Skeletal muscle cell (primary cell): ENCODE measurements at regions not wholly inside any gene's neighbourhood (a gene's known extent, or its start where the extent isn't known, plus 50 kb on each side); places are given as distances from the start of the nearest gene placed in this dataset.
A peak's percentile ranks its signal among the peaks of the same experiment; 100 is the strongest.

Experiments used
- DNase-seq: peaks from one replicate; pipeline ENCODE4 v3.0.0-alpha.2; 2010; ENCODE audit warnings: low read depth
- H3K4me3 ChIP-seq: 2 replicates; pipeline ENCODE4 v1.5.1; 2011; ENCODE audit warnings: low read depth, mild to moderate bottlenecking, control low read depth, low read length, moderate library complexity

DNA sequence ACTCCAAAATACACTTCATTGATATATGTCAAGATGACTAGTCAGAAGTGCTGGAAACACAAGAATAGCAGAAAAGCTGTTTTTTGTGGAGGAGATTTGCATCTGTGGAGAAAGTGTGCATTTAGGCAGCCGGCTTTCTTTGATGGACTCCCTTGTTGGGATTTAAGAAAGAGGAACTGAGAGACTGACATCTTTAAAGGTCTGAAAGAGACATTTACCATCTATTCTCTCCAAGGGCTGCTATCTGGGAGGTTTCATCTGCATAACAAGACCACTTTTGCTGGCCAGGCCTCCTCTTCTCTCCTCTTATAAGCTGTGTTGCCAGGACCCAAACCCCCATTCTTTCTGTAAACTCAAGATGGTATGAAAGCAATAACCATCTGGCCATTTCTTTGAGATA lies 1065.0 kb downstream of the NLGN4X start:
- DNase-seq, result no peak
- no peak overlapping the region for H3K4me3 ChIP-seq

DNA sequence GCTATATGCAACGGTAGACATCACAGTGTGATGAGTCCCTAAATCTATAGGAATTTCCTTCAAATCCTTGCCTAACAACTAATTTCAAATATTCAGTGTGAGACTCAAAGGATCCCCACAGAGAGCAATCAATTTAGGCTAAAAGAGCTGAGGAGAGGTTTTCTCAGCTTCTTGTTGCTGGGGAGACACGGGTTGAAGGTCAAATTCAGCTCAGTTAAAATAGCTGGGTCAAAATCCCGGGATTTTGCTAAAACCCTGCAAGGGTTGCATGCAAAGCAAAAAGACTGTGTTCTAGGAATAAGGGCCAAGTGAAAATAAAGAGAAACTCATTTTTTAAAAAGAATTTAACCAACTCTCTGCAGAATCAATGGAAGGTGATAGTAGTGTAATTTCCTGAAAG lies 1073.4 kb downstream of the NLGN4X start:
- no peak for DNase-seq
- H3K4me3 ChIP-seq, result no peak overlapping the region

DNA sequence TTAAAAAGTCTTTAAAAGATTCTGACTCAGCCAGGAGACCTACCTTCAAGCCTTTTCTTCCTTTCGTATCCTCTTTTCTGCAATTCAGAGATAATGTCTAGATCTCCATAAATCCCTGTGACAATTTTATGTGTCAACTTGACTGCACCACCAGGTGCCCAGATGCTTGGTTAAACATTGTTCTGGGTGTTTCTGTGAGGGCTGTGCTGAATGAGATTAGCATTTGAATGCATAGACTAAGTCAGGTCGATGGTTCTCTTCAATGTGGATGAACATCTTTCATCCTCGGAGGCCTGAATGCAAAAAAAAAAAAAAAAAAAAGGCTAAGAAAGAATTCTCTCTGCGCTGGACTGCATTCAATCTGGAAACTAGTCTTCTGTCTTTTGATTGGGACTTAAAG lies 1082.7 kb downstream of the NLGN4X start:
- no peak for DNase-seq
- no peak overlapping the region for H3K4me3 ChIP-seq

DNA sequence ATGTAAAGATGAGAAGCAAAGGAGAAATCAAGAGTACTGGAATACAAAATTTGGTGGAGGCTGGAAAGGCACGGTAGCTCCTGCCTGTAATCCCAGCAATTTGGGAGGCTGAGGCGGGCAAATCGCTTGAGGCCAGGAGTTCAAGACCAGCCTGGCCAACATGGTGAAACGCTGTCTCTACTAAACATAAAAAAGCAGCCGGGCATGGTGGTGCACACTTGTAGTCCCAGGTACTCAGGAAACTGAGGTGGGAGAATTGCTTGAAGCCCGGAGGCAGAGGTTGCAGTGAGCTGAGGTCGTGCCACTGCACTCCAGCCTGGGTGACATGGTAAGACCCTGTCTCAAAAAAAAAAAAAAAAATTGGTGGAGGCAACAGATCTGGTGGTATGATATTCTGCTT lies 1086.0 kb downstream of the NLGN4X start:
- no peak overlapping the region for H3K4me3 ChIP-seq

DNA sequence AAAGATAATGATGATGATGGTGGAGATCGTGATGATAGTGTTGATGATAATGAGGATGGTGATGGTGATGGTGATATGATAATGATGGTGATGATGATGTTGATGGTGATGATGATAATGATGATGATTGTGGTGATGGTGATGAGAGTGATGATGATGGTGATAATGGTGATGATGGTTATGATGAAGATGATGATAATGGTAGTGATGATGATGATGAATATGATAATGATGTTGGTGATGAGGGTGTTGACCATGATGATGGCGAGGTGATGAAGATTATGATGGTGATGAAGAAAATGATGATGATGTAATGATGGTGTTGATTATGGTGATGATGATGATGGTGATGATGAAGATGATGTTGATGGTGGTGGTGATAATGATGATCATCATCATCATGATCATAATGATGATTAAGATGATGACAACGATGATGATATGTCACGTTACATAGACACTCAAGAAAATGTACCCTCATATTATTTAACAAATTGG lies 1106.4 kb downstream of the NLGN4X start:
- no peak overlapping the region for H3K4me3 ChIP-seq

More for the DNA sequence above, 1086.0 kb downstream of the NLGN4X start:
- no peak for DNase-seq

DNA sequence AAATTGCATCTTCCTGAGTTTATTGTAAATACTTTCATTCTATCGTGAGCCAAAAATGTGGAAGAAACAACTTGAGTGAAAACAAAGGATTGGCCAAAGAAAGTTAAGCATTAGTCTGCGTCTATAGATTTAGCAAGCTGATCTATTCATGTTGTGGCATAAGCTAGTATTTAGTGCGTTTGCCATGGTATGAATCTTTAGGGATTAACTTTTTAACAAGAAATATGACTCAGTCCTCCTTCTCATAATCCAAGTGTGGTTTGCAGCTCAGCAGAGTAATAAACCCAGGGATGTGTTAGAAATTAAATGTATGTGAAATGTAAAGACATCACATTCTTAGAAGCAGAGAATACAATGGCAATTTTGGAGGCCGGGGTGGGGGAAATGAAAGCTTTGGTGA lies 1110.9 kb downstream of the NLGN4X start:
- H3K4me3 ChIP-seq, result no peak overlapping the region
- no peak for DNase-seq

More for the DNA sequence above, 1106.4 kb downstream of the NLGN4X start:
- DNase-seq, result no peak

DNA sequence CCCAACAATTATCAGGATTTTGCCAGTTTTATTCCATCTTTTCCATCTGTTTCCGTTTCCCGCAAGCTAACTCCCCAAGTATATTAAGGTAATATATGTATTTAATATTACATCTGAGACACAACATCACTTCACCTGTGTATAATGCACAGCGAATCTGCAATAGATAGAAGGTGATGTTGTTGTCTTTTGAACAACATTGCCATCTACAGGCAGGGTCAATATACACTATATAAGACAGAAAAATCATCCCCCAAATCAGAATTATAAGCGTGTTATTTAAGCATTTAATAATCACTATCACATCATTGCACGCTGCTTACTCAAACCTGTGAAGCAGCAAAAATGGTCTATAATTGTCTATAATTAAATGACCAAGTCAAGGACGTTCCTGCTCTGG lies 1115.5 kb downstream of the NLGN4X start:
- no peak overlapping the region for H3K4me3 ChIP-seq
- no peak for DNase-seq

DNA sequence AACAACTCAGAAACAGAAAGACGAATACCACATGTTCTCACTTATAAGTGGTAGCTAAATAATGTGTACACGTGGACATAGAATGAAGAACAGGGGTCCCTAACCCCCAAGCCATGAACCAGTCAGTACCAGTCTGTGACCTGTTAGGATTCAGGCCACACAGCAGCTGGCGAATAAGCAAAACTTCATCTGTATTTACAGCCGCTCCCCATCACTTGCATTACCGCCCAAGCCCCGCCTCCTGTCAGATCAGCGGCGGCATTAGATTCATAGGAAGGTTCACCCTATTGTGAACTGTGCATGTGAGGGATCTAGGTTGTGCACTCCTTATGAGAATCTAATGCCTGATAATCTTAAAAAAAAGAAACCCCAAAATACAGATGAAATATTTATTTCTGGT lies 1128.7 kb downstream of the NLGN4X start:
- no peak for DNase-seq
- no peak overlapping the region for H3K4me3 ChIP-seq

DNA sequence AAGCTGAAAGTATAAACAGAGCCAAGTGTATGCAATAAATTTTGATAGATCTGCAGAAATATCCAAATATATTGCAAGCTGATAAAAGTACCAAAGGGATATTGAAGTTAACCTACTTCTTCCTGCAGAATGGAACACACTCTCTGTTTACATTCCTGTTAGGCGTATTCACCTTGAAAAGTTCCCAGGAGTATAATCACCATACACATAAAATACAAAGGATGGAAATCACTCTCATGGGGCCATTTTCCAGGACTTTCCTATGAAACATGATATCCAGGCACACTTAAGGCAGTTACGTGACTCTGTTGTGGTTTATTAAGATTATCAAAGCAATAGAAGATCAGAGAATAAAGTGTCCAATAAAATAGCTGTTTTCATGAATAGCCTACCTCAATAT lies 1142.3 kb downstream of the NLGN4X start:
- no peak overlapping the region for H3K4me3 ChIP-seq
- no peak for DNase-seq

DNA sequence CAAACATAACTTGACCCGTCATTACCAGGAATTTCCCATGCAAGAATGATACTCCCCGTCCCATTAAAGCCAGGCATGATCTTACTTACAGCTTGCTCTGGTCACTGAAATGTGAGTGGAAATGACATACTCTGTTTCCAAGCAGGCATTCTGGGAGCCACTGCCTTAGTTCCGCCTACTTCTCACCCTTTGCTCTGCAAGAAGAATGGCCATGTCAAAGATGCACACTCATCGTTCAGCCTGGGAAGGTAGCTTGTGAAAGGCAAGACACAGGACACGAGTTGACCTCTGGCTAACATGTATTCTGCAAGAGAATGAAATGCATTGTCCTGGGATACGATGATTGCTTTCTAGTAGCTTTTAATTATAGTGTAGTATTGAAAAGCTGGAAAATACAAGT lies 1144.4 kb downstream of the NLGN4X start:
- no peak for DNase-seq
- H3K4me3 ChIP-seq, result no peak overlapping the region

DNA sequence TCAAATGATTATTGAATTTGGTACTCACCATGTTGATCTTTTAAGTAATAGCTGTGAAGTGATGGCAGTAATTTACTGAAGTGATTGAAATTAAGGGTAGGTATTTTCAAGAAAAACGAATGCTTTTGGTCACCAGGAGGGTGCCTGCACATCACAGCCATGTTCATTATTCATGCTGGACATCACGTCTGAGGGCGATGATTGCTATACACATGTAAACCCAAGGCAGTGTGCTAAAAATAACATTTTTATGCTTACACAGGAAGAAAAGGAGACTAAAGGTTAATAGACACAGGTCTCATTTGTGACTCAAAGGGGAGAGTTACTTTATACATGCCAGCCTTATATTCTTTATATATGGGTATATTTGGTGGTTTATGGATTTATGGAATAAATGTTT lies 1146.0 kb downstream of the NLGN4X start:
- H3K4me3 ChIP-seq, result no peak overlapping the region
- no peak for DNase-seq

DNA sequence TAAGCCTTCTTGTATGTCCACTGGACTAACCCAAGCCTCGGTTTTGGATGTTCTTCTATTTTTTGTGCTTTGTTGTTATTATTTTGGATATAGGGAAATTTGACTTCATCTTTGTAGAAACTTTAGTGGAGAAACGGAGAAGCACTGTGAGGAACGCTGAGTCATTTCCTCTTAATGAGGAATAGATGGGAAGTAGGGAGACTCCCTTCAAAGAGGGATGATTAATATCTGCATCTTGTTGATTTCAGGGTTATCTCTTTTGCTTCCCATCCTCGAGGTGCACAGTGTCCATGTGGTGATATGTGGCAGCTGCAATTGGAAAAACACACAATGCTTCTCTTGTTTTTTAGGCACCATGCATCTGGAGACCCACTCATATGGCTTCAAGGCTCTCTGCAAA lies 1147.9 kb downstream of the NLGN4X start:
- no peak overlapping the region for H3K4me3 ChIP-seq
- DNase-seq, result no peak

DNA sequence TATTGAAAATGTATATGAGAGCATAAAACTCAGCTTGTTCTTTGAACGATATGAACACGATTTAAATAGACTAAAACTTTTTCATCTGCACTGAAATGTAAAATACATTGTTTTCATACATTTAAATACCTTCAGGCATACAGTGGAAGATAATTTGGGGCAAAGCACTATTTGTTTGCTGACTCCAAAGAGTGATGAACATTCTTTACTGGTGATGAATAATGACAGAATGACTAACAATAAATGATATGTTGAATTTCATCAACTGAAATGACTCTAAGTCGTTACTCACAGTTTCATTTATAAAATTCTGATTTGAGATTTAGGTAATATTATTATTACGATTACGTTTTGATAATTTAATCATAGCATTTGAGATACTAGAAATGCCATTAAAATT lies 1160.1 kb downstream of the NLGN4X start:
- no peak overlapping the region for H3K4me3 ChIP-seq
- DNase-seq, result no peak

DNA sequence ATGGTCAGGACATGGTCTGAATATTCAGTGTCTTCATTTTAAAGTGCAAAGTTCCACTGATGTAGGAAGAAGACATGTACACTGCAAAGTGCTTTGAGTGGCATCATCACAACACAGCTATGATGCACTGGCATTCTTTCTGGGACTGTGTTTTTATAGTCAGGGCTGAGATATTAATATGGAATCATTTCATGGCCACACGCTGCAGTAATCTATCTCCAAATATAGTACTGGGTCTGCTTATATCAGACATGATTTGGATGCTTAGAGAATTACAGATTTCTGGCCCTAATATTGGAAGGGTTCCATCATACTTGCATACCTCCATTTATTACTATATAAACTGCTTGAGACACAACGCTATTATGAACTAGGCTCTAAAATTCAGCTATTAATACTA lies 1170.9 kb downstream of the NLGN4X start:
- DNase-seq, result no peak
- H3K4me3 ChIP-seq, result no peak overlapping the region

DNA sequence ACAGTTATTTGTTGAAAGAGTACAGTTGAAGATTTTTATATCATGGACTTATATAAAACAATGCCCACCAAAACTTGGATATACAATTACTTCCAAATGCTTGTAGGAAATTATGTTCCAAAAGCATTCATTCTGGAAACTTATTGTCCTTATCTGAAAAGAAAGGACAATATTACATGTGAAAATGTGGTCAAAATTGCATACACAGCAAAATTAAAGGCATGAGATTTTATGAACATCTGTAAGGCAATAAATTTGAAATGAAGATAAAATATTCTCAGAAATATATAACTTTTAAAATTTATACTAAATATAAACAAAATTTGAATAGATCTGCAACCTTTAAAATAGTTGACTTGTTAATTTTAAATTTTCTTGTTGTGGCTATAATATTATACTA lies 1173.8 kb downstream of the NLGN4X start:
- no peak overlapping the region for H3K4me3 ChIP-seq
- no peak for DNase-seq

DNA sequence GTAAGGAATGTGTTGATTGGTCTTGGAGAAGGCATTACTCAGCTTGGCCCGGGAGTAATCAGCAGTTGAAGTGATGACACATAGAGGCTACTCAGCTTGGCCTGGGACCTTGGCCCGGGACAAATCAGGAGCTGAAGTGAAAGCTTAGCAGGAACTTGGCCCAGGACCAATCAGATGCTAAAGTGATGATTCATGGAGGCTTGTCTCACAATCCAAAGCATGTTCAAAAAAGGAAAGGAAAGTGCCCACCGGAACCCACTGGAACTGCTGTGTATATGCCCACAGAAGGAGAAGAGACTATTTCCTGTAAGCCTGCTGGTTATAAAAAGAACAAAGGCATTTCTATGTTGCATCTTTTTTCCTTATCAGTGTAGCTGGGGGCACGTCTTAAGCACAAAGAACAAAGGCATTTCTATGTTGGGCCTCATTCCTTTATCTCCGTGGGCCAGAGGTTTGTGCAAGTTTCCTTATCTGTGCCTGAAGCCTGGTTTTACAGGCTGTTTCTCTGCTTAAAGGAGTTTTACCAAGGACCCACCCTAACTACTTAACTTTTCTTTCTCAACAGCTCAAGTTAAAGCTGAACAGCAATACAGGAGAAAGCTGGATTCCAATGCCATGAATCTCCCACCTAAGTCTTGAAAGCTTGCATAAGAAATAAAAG lies 1176.7 kb downstream of the NLGN4X start:
- H3K4me3 ChIP-seq, result no peak overlapping the region
- peak; percentile 65 for DNase-seq

DNA sequence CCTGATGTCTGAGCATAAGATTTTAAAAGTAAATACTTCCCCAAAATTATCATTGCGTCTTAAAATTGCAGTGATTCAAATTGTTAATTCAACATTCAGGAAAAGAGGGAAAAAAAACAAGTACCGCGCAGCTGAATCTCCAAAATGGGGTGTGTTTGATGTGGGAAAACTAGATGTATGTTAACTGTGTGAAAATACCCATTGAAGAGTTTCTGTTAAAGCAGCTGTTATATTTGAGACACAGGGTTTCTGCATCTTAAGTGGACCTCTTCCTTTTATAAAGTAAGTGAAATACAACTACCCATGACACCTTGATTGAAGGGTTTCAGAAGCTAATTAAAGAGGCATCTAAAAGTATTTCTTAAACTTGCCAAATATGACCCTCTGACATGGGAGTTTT lies 1186.1 kb downstream of the NLGN4X start:
- no peak for DNase-seq
- H3K4me3 ChIP-seq, result no peak overlapping the region

DNA sequence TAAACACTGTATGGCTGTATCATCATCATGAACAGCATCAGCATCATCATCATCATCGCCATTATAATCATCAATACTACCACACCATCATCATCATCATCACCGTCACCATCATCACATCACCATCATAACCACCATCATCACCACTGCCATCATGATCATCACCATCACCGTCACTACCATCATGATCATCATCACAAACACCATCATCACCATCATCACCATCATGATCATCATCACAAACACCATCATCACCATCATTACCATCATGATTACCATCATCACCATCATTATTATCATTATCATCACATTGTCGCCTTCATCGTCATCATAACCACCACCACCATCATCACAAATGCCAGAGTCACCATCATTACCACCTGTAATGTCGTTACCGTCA lies 1196.9 kb downstream of the NLGN4X start:
- DNase-seq, result no peak
- H3K4me3 ChIP-seq, result no peak overlapping the region

DNA sequence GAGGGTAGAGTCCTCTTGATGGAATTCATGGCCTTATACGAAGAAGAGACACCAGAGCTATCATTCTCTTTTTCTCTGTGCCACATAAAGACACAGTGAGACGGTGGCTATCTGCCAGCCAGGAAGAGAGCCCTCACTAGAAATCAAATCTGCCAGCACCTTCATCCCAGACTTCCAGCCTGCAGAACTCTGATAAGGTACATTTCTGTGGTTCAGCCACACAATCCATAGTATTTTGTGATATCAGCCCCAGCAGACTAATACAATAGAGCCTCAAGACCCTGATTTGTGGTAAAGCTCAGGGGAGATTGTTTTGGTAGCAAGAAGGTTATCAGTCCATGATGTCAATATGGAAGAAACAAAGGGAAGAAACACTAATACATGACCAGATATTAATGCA lies 1213.2 kb downstream of the NLGN4X start:
- no peak overlapping the region for H3K4me3 ChIP-seq
- DNase-seq, result no peak

DNA sequence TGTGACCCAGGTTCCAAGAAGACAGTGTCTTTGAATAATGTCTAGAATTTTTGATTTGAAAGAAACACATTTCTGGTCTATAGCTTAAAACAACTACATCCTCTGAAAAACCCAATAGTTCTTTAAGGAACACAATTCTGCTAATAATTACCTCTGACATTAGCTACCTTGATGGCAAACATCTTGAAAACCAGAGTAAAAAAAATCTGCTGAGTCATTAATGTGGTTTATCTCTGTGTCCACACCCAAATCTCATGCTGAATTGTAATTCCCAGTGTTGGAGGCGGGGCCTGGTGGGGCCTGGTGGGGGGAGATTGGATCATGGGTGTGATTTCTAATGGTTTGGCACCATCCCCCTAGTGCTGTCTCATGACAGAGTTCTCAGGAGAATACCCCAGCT lies 1233.8 kb downstream of the NLGN4X start:
- no peak for DNase-seq
- H3K4me3 ChIP-seq, result no peak overlapping the region

DNA sequence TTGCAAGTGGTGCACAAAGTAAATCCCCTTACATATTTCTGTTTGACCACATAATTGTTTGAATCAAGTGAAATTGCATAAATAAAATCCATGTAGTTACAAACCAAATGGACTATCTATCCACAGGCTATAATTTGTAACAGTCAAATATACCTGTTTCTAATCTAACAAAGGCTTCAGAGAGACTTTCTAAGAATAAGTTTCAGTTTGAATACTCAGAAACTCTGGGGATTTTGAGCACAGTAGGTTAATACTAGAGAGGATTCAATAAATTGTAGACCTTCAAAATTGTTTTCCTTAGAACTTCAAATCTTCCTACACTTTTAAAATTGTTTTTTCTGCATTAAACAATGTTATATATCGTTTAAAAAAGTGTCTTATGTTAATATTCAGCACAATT lies 1250.1 kb downstream of the NLGN4X start:
- no peak overlapping the region for H3K4me3 ChIP-seq
- no peak for DNase-seq

DNA sequence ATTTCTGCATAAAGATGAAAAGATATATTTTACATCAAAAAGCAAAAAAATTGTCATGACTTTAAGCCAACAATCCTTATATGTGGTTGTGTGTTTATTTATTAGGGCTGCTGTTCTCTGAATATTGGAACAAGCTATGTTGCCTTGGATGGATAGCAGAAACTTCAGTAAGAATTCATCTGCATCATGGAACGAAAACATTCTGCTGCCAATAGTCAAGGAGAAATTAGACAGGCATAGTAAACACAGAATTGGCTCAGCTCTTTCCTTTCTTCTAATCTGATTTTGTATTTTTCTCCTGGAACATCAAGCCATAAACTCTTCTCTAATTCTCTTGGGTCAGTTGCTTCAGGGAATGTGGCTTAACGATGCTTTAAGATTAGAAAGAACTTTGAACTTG lies 1257.0 kb downstream of the NLGN4X start:
- no peak for DNase-seq
- H3K4me3 ChIP-seq, result no peak overlapping the region
